ENCODE measurements at regions not wholly inside any gene's neighbourhood (a gene's known extent, or its start where the extent isn't known, plus 50 kb on each side); places are given as distances from the start of the nearest gene placed in this dataset.

- Histone ChIP-seq H3K4me3 (no peak overlapping the region), H3K27ac (no peak overlapping the region), H3K4me1 (no peaks in the 10 kb centered on the region), H3K9me3 (no peaks in the 10 kb centered on the region), H3K36me3 (no peaks in the 10 kb centered on the region), H3K27me3 (no peaks in the 10 kb centered on the region)
- DNase-seq (ENCODE audit: extremely low spot score in 2 of 2): no peak
- intact Hi-C loops (cut with DNase I): no loop called here
- TF ChIP-seq POLR2A (IDR thresholded peaks at IDR 0.05) (no peak), POLR2AphosphoS5 (IDR thresholded peaks at IDR 0.05; ENCODE audit: insufficient read depth in 1 of 2, low read depth in 1 of 2) (no peak)
- TF ChIP-seq, protein P1, sequence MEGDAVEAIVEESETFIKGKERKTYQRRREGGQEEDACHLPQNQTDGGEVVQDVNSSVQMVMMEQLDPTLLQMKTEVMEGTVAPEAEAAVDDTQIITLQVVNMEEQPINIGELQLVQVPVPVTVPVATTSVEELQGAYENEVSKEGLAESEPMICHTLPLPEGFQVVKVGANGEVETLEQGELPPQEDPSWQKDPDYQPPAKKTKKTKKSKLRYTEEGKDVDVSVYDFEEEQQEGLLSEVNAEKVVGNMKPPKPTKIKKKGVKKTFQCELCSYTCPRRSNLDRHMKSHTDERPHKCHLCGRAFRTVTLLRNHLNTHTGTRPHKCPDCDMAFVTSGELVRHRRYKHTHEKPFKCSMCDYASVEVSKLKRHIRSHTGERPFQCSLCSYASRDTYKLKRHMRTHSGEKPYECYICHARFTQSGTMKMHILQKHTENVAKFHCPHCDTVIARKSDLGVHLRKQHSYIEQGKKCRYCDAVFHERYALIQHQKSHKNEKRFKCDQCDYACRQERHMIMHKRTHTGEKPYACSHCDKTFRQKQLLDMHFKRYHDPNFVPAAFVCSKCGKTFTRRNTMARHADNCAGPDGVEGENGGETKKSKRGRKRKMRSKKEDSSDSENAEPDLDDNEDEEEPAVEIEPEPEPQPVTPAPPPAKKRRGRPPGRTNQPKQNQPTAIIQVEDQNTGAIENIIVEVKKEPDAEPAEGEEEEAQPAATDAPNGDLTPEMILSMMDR (IDR thresholded peaks at IDR 0.05): no peak
These were observed 211.0 kb downstream of the MBD2 start for GRCh38 chr18:54013452-54013851.

DNA sequence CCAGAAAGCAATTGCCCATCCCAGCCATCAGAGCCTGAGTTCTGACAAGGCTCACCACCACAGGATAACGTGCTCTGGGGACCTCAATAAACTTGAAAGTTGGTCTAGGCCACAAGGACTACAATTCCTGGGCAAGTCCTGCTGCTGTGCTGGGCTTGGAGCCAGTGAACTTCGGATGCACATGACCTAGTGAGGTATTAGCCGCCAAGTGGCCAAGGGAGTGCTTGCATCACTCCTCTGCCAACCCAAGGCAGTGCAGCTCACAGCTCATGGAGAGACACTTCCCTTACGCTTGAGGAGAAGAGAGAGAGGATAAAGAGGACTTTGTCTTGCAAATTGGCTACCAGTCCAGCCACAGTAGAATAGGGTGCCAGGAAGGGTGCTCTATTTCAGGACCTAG lies 219.6 kb downstream of the MBD2 start:
- Histone ChIP-seq H3K27ac (no peak overlapping the region), H3K9me3 (no peaks in the 10 kb centered on the region), H3K4me1 (no peaks in the 10 kb centered on the region), H3K4me3 (no peak overlapping the region), H3K36me3 (no peaks in the 10 kb centered on the region), H3K27me3 (no peaks in the 10 kb centered on the region)
- TF ChIP-seq POLR2AphosphoS5 (IDR thresholded peaks at IDR 0.05; ENCODE audit: insufficient read depth in 1 of 2, low read depth in 1 of 2): no peak
- no peak for DNase-seq (ENCODE audit: extremely low spot score in 2 of 2)
- intact Hi-C loops (cut with DNase I): no loop called here

DNA sequence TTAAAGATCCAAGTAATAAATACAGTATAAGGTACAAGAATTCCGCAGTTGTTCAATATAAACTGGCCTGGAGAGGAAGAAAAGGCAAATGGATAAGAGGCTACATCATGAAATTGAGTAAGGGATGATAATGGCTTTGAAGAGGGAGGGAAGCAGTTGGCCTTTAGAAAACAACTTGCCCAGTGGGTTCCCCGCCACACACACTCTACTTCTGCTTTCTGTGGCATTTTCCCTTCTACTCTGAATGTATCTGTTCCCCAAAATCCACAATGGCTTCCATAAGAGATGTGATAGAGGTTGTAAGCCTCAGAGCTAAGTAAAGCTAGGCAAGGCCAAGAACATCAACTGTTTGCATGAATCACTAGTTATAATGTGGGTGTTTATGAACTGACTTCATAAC lies 221.3 kb downstream of the MBD2 start:
- intact Hi-C loops (cut with DNase I): no loop called here
- Histone ChIP-seq H3K27ac (no peak overlapping the region), H3K36me3 (no peaks in the 10 kb centered on the region), H3K4me3 (no peak overlapping the region), H3K27me3 (no peaks in the 10 kb centered on the region), H3K4me1 (no peaks in the 10 kb centered on the region), H3K9me3 (no peaks in the 10 kb centered on the region)
- TF ChIP-seq, protein P1 (IDR thresholded peaks at IDR 0.05): no peak
- TF ChIP-seq POLR2AphosphoS5 (IDR thresholded peaks at IDR 0.05; ENCODE audit: insufficient read depth in 1 of 2, low read depth in 1 of 2) (no peak), POLR2A (IDR thresholded peaks at IDR 0.05) (no peak)
- no peak for DNase-seq (ENCODE audit: extremely low spot score in 2 of 2)

DNA sequence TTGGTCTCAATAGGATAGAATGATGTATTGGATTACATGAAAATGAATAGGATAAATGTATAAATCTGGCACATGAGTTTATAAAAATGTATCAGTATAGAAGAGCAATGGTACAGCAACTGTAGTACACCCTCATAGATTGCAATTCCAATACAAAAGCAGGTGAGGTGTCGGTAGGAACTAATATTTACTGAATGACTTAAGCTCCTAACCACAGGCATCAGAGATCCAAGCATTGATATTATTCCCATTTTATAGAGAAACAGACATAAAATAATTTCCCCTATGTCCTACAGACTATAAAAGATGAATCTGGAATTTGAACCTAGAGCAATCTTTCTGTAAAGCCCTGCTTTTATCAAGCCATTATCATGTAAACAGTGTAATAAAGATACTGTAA lies 227.4 kb downstream of the MBD2 start:
- no peaks in the 10 kb centered on the region for H3K36me3 ChIP-seq
- no peak overlapping the region for H3K4me3 ChIP-seq
- no peaks in the 10 kb centered on the region for H3K27me3 ChIP-seq
- H3K4me1 ChIP-seq: no peaks in the 10 kb centered on the region
- no peak for TF ChIP-seq POLR2A (IDR thresholded peaks at IDR 0.05)
- no peak for DNase-seq (ENCODE audit: extremely low spot score in 2 of 2)
- intact Hi-C loops (cut with DNase I): no loop called here
- no peaks in the 10 kb centered on the region for H3K9me3 ChIP-seq
- H3K27ac ChIP-seq: no peak overlapping the region

DNA sequence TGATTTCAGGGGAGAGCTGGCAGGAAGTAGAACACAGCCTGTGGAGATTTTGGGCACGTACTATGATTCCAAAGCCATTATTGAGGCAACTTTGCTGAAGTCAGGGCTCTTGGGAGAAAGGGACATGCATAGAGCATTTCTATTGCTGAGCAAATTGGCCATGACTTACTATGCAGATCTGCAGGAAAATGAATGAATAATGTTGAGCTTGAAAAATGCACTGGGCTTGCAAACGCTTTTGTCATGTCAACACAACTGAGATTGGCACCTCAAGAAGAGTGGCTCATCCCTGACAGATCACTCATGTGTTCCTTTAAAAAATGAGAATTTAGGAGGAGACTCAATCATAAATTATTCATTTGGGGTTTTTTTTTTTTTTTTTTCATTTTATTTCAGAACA lies 230.5 kb downstream of the MBD2 start:
- DNase-seq (ENCODE audit: extremely low spot score in 2 of 2): no peak
- H3K36me3 ChIP-seq: no peaks in the 10 kb centered on the region
- TF ChIP-seq POLR2AphosphoS5 (IDR thresholded peaks at IDR 0.05; ENCODE audit: insufficient read depth in 1 of 2, low read depth in 1 of 2): no peak
- TF ChIP-seq, protein P1 (IDR thresholded peaks at IDR 0.05): no peak
- no peak for TF ChIP-seq POLR2A (IDR thresholded peaks at IDR 0.05)
- H3K27ac ChIP-seq: no peak overlapping the region
- H3K4me1 ChIP-seq: no peaks in the 10 kb centered on the region
- no peaks in the 10 kb centered on the region for H3K9me3 ChIP-seq
- intact Hi-C loops (cut with DNase I): no loop called here
- H3K4me3 ChIP-seq: no peak overlapping the region
- H3K27me3 ChIP-seq: no peaks in the 10 kb centered on the region

DNA sequence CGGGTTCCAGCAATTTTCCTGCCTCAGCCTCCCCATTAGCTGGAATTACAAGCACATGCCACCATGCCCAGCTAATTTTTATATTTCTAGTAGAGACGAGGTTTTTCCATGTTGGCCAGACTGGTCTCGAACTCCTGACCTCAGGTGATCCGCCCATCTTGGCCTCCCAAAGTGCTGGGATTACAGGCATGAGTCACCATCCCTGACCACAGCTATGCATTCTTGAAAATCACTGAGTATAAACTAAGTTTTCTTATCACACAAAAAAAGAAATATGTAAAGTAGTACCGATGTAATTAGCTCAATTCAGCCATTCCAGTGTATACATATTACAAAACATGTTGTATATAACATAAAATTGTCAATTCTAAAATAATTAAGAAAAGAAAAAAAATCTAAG lies 232.7 kb downstream of the MBD2 start:
- Histone ChIP-seq H3K27ac (no peak overlapping the region), H3K4me3 (no peak overlapping the region), H3K9me3 (no peaks in the 10 kb centered on the region), H3K4me1 (no peaks in the 10 kb centered on the region), H3K27me3 (no peaks in the 10 kb centered on the region), H3K36me3 (no peaks in the 10 kb centered on the region)
- TF ChIP-seq POLR2AphosphoS5 (IDR thresholded peaks at IDR 0.05; ENCODE audit: insufficient read depth in 1 of 2, low read depth in 1 of 2) (no peak), POLR2A (IDR thresholded peaks at IDR 0.05) (no peak)
- TF ChIP-seq, protein P1 (IDR thresholded peaks at IDR 0.05): no peak
- intact Hi-C loops (cut with DNase I): no loop called here
- no peak for DNase-seq (ENCODE audit: extremely low spot score in 2 of 2)
